ENCODE measurements at regions not wholly inside any gene's neighbourhood (a gene's known extent, or its start where the extent isn't known, plus 50 kb on each side); places are given as distances from the start of the nearest gene placed in this dataset.

DNA sequence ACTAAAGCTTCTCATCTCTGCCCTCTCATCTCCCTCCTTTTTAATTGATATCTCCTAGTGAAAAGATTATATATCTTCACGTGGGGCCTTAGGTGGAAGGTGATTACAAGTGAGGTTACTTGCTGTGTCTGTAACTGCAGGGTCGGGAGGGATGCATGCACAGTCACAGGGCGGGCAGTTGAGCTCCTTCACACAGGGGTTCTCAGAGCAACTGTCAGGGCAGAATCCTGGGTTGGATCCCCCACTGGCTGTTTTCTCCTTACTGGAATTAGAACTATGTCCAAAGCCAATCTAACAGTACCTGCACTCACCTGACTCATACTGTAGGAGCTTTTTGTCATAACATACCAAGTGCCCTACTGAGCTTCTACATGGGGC is 141.1 kb downstream of the AASDH start:
- no peaks in the 10 kb centered on the region for H3K36me3 ChIP-seq (ENCODE audit: control insufficient read depth in 2 of 4, insufficient read depth in 4 of 4, low read length in 3 of 4)
- no peak overlapping the region for H3K9ac ChIP-seq (replicated peaks in 1 of 4; ENCODE audit: extremely low read depth in 1 of 4, low read depth in 3 of 4, low read length in 3 of 4)
- no peak overlapping the region for H3K56ac ChIP-seq (replicated peaks; ENCODE audit: insufficient read length, low read depth, low read length)
- H4K20me1 ChIP-seq (replicated peaks in 1 of 2; ENCODE audit: control insufficient read depth in 1 of 2, insufficient read depth in 2 of 2, low read length in 2 of 2): no peaks in the 10 kb centered on the region
- H3K23ac ChIP-seq (ENCODE audit: insufficient read length): no peak overlapping the region
- no peak overlapping the region for H3K14ac ChIP-seq (ENCODE audit: insufficient read length)
- no peak overlapping the region for H2BK12ac ChIP-seq (ENCODE audit: low read depth, low read length)
- H3K23me2 ChIP-seq (ENCODE audit: low read depth, low read length): no peaks in the 10 kb centered on the region
- H3K4me3 ChIP-seq (ENCODE audit: extremely low read depth in 1 of 4, insufficient read depth in 2 of 4, low read depth in 3 of 4, low read length in 4 of 4): no peak overlapping the region
- no peak for FAIRE-seq
- no peaks in the 10 kb centered on the region for H3K27me3 ChIP-seq (replicated peaks in 1 of 4; ENCODE audit: control insufficient read depth in 3 of 4, extremely low read depth in 1 of 4, insufficient read depth in 3 of 4, low read length in 3 of 4)
- H2BK120ac ChIP-seq (replicated peaks; ENCODE audit: low read depth, low read length): no peak overlapping the region
- no peak overlapping the region for H2BK15ac ChIP-seq (ENCODE audit: low read length)
- no peaks in the 10 kb centered on the region for H3K79me2 ChIP-seq (ENCODE audit: control insufficient read depth in 1 of 2, insufficient read depth in 2 of 2, low read length in 2 of 2)
- H3K9me3 ChIP-seq (ENCODE audit: insufficient read depth in 2 of 2, low read depth in 1 of 2, low read length in 1 of 2): no peaks in the 10 kb centered on the region
- WGBS, 2 experiments (ENCODE audit: extremely low coverage in 1 of 2, insufficient coverage in 1 of 2, insufficient read length in 1 of 2, insufficient replicate concordance in 2 of 2, low coverage in 1 of 2, low lambda C conversion rate in 2 of 2, missing lambda C conversion rate in 1 of 2): 74% methylated on average over 3 of the region's 3 CpGs; no CpG with 5 or more reads in 1 of the 2 experiments
- no peak overlapping the region for H2AFZ ChIP-seq (ENCODE audit: low read length)
- TF ChIP-seq RNF2 (IDR thresholded peaks at IDR 0.05; ENCODE audit: borderline replicate concordance, low read depth, low read length, missing control alignments, poor library complexity, severe bottlenecking): no peak
- H2AK5ac ChIP-seq (ENCODE audit: low read depth, low read length): no peak overlapping the region
- H4K5ac ChIP-seq (ENCODE audit: insufficient read length, low read depth, low read length): no peak overlapping the region
- H3K18ac ChIP-seq (ENCODE audit: extremely low read depth, low read length): no peak overlapping the region
- ChIA-PET POLR2A (ENCODE audit: partially characterized antibody) (interaction anchor here (1.0 kb wide), 1 partner anchor 16 kb away, joined by 3 read pairs; no protein-coding TSS in a partner anchor), CTCF (ENCODE audit: partially characterized antibody) (interaction anchor here (0.8 to 1.7 kb wide), 5 partner anchors 9 to 116 kb away, joined by 3 to 5 read pairs (median 4); no protein-coding TSS in a partner anchor)
- H4K8ac ChIP-seq (ENCODE audit: extremely low read depth, insufficient read depth, low read length): no peak overlapping the region
- H2BK5ac ChIP-seq (ENCODE audit: low read depth, low read length): no peak overlapping the region; the same call in 1 of the 2 replicates
- no peak overlapping the region for H4K91ac ChIP-seq (replicated peaks; ENCODE audit: insufficient read length, low read length)
- H3K79me1 ChIP-seq (ENCODE audit: low read depth, low read length): no peaks in the 10 kb centered on the region
- H2BK20ac ChIP-seq (ENCODE audit: low read length): no peak overlapping the region
- no peak overlapping the region for H3K27ac ChIP-seq (ENCODE audit: low read depth, low read length)
- DNase-seq (ENCODE audit: low read depth in 1 of 2, low spot score in 2 of 2): no peak
- H3K4me2 ChIP-seq (ENCODE audit: insufficient read depth in 1 of 2, low read depth in 2 of 2, low read length in 2 of 2): peak overlapping the region in 1 of 2 experiments; percentile 40; a peak in 1 of 4 replicates
- peaks cover 0 to 8% (median 3%) of the 10 kb centered on the region in 4 experiments; a peak in 3 of 7 replicates for H3K4me1 ChIP-seq (replicated peaks in 1 of 4; ENCODE audit: control insufficient read depth in 3 of 4, insufficient read depth in 4 of 4, low read length in 3 of 4)
- H3K4ac ChIP-seq (replicated peaks; ENCODE audit: insufficient read length, low read depth, low read length): no peak overlapping the region
